BJ (cell line): ENCODE measurements at regions not wholly inside any gene's neighbourhood (a gene's known extent, or its start where the extent isn't known, plus 50 kb on each side); places are given as distances from the start of the nearest gene placed in this dataset.

Experiments used
- CTCF ChIA-PET: fragments of 350-600 bp; formaldehyde crosslinking; extraction: SDS; loops from one replicate; lab custom pipeline; 2021; ENCODE audit warnings: antibody characterized with exemption, inconsistent platforms; lab: Yijun Ruan, JAX
- POLR2A ChIA-PET: fragments of 300-600 bp; sonication (Branson Sonifier 250); formaldehyde crosslinking; extraction: SDS; loops from one replicate; lab custom pipeline; 2021; ENCODE audit warnings: antibody characterized with exemption; lab: Charles Lee
- DNase-seq: peaks from one replicate; pipeline ENCODE4 v3.0.0-alpha.2; 2011; ENCODE audit warnings: low read depth
- H3K27me3 ChIP-seq: 2 replicates; pipeline ENCODE4 v1.6.0; 2011; ENCODE audit warnings: low read length; ENCODE audit not compliant: control insufficient read depth, insufficient read depth
- H3K36me3 ChIP-seq: 2 replicates; pipeline ENCODE4 v1.5.1; 2011; ENCODE audit warnings: low read length; ENCODE audit not compliant: control insufficient read depth, insufficient read depth
- H3K4me3 ChIP-seq: 2 replicates; pipeline ENCODE4 v1.5.1; 2011; ENCODE audit warnings: low read depth, mild to moderate bottlenecking, control low read depth, low read length
- TF ChIP-seq, protein P1 (sequence below): IDR thresholded peaks from 2 replicates; pipeline ENCODE4 v1.5.1; 2011; ENCODE audit warnings: low read depth, mild to moderate bottlenecking, control low read depth, inconsistent platforms, low read length, moderate library complexity; ENCODE audit not compliant: insufficient read depth

DNA sequence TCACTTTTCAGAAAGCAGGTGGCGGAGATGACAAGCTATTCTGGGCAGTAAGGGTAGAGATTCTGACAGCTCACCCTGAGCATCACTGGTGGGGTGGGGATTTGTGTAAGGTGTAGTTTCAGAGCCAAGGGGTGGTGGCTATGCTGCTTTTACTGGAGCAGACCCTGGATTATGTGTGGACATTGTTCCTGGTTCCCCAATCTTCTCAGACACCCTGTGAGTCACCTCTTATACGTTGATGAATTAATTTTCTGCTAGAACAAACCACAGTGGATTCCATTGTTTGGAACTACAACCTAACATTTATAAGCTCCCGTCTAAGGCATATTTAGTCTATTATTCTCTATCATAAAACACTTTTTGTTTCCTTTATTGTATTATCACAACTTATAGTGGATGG is 169.5 kb upstream of the COL8A1 start:
- H3K36me3 ChIP-seq, result no peaks in the 10 kb centered on the region
- DNase-seq, result no peak
- CTCF ChIA-PET, result interaction anchor here (0.9 kb wide), 1 partner anchor 13 kb away, joined by 3 read pairs; no protein-coding TSS in a partner anchor
- TF ChIP-seq, protein P1, sequence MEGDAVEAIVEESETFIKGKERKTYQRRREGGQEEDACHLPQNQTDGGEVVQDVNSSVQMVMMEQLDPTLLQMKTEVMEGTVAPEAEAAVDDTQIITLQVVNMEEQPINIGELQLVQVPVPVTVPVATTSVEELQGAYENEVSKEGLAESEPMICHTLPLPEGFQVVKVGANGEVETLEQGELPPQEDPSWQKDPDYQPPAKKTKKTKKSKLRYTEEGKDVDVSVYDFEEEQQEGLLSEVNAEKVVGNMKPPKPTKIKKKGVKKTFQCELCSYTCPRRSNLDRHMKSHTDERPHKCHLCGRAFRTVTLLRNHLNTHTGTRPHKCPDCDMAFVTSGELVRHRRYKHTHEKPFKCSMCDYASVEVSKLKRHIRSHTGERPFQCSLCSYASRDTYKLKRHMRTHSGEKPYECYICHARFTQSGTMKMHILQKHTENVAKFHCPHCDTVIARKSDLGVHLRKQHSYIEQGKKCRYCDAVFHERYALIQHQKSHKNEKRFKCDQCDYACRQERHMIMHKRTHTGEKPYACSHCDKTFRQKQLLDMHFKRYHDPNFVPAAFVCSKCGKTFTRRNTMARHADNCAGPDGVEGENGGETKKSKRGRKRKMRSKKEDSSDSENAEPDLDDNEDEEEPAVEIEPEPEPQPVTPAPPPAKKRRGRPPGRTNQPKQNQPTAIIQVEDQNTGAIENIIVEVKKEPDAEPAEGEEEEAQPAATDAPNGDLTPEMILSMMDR, result no peak
- H3K27me3 ChIP-seq, result no peaks in the 10 kb centered on the region
- no peak overlapping the region for H3K4me3 ChIP-seq
- POLR2A ChIA-PET, result no interaction called here

DNA sequence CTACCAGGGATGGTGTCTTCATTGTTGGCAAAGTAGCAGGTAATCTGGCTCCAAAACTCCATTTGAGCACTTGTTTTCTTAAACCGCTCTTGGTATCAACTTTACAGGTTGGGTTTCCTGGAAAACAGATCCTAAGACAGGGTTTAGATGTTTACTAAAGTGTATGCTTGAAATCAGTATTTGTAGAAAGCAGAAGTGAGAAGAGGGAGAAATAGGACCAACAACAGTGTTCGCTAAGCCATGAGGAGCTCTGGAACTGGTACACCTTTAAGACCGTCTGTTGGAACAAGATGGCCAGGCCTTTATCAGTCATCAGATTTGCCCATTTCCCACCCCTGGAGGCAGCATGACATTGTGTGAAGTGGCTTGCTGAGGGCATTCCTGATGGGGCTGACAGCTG is 171.0 kb upstream of the COL8A1 start:
- ChIA-PET CTCF (interaction anchor here (0.6 kb wide), 1 partner anchor 178 kb away, joined by 3 read pairs; no protein-coding TSS in a partner anchor), POLR2A (no interaction called here)
- H3K4me3 ChIP-seq, result no peak overlapping the region
- H3K27me3 ChIP-seq, result no peaks in the 10 kb centered on the region
- no peaks in the 10 kb centered on the region for H3K36me3 ChIP-seq
- DNase-seq, result no peak
- TF ChIP-seq, protein P1, result no peak

DNA sequence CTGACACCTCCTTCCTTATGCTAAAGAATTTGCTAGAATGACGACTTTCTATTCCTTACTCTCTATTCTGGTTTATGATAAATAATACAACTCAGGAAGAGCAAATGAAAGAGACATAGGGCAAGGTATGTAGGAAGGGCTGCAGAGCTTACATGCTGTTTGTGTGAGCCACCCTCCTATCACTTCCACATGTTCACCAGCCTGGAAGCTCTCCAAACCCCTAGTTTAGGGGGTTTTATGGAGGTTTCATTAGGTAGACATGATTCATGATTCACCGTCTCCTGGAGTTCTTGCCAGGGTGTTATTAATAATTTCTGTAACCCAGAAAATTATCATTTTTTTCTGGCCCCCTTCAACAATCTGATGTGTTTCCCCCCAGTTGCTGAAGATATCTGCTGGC is 172.1 kb upstream of the COL8A1 start:
- TF ChIP-seq, protein P1, result no peak
- CTCF ChIA-PET, result no interaction called here
- H3K36me3 ChIP-seq, result no peaks in the 10 kb centered on the region
- no peaks in the 10 kb centered on the region for H3K27me3 ChIP-seq
- POLR2A ChIA-PET, result no interaction called here
- no peak overlapping the region for H3K4me3 ChIP-seq
- no peak for DNase-seq

DNA sequence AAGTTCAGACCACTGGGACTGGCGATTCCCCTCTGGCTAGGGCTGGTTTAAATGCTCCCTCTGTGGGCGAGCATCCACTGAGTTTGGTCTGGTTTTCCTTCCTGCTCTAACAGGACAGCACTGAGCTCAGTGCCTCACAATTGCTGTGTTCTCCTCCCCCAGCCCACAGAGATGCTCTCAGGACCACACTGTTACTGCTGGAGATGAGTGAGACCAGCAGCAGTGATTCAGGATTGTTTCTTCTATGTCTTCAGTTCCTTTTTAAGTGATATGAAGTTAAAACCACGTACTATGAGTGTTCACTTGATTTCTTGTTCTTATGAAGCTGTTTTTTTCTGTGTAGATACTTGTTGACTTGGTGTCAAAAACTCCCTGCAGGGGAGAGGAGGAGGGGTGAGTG is 180.4 kb upstream of the COL8A1 start:
- no peak for DNase-seq
- no peaks in the 10 kb centered on the region for H3K36me3 ChIP-seq
- CTCF ChIA-PET, result no interaction called here
- POLR2A ChIA-PET, result no interaction called here
- TF ChIP-seq, protein P1, result no peak
- no peaks in the 10 kb centered on the region for H3K27me3 ChIP-seq
- no peak overlapping the region for H3K4me3 ChIP-seq

DNA sequence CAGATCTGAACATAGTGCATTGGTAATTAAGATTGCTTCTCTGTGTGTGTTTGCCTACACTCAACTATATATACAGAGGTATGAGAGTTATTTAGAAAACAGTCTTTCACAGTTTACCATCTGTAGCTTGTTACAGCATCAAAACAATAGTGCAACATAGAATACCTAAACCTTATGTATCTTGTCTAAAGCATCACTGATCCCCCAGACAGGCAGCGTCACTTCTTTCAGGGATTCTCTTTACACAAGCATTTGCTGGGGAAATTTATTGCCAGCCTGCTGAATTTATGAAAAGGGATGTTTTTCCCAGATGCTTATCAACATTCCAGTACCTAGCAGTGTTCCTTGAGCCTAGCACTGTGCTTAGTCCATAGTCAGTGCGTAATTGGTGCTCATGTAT is 195.8 kb upstream of the COL8A1 start:
- no peak for DNase-seq
- H3K4me3 ChIP-seq, result no peak overlapping the region
- POLR2A ChIA-PET, result no interaction called here
- no peaks in the 10 kb centered on the region for H3K36me3 ChIP-seq
- TF ChIP-seq, protein P1, result no peak
- CTCF ChIA-PET, result no interaction called here
- no peaks in the 10 kb centered on the region for H3K27me3 ChIP-seq
